Activated gamma-delta T cell treated with Interleukin-2 at 50 U/mL for 16 hours (primary cell): ENCODE measurements at regions not wholly inside any gene's neighbourhood (a gene's known extent, or its start where the extent isn't known, plus 50 kb on each side); places are given as distances from the start of the nearest gene placed in this dataset.

Source experiments
- DNase-seq: peaks from one replicate; pipeline ENCODE4 v3.0.0-alpha.2; 2020

- no peak for DNase-seq
Measured at GRCh38 chr7:25368599-25369201, 140.4 kb upstream of the NPVF start.

- DNase-seq = no peak
Measured at GRCh38 chr7:25369786-25370185, 141.5 kb upstream of the NPVF start.

GRCh38 chr7:25371972-25372371 lies 143.7 kb upstream of the NPVF start:
- DNase-seq = no peak

DNA sequence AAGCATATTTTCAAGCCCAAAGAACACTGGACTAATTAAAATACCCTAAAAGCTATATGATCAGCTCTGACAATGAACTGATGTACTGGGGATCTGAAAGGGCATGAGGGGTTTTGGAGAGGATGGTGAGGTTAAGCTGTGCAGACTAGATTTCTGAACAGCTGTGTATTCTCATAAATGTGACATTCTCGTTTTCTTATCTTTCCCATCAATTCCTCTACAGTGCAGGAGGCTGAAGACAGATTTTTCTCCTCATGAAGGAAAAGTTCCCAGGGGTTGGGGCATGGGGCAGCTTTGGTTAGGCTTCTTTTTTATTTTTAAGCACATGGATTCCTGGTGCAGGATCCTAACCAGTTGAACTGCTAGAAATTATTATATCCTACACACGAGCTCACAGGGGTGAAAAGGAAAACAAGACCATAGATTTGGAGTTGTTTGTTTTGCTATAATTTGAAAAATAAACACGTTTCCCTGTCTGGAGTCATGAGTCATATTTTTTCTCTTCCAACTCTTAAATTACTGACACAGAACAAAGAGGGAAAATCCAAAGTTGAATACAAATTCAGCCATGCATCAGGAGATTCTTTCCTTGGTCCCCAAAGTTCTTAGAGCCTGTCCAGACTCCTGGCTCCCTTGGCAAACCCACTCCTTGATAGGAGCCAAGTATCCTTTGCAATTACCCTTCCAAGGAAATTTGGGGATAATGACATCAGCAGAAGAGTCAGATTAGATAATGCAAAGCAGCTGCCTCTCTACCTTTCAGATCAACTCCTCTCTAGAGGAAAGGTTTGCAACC lies 147.7 kb upstream of the NPVF start:
- no peak for DNase-seq

DNA sequence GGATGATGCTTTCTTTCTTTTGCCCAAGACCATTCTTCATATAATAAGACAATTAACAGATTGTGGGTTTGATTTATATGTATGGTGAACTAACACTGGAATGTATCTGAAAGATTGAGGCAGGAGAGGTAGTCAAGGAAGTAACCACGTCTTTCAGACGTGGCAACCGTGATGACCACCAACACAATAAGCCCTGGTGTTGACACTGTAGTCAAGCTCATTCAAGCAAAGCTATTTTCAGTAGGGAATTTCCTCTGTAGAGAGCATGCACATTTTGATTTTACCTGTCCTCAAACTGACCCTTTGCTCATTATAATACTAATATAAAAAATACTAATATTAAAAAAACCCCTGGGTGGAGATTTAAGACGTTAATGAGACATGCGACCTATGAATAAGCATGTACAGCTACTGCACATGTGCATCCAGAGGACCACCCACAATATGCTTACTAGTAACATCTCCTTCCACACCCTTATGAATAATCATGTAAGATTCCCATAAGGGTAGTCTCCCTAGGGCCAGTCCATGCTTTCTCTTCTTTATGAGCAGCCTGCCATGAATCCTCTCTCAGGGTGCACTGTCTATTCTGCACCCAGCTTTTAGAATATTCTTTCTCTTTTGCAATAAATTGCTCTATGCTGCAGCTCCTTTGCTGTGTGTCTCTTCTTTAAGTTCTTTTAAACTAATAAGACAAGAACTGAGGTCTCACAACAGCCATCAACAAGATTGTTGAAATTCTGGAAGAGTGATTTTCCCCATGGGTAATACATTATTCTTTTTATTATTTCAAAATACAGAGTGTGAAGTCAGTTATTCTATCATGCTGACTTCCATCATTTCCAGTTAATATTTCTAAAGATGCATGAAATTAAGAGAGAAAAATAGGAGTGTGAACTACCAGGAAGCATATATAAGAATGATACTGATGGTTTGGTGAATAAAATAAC lies 151.3 kb upstream of the NPVF start:
- DNase-seq = no peak

DNA sequence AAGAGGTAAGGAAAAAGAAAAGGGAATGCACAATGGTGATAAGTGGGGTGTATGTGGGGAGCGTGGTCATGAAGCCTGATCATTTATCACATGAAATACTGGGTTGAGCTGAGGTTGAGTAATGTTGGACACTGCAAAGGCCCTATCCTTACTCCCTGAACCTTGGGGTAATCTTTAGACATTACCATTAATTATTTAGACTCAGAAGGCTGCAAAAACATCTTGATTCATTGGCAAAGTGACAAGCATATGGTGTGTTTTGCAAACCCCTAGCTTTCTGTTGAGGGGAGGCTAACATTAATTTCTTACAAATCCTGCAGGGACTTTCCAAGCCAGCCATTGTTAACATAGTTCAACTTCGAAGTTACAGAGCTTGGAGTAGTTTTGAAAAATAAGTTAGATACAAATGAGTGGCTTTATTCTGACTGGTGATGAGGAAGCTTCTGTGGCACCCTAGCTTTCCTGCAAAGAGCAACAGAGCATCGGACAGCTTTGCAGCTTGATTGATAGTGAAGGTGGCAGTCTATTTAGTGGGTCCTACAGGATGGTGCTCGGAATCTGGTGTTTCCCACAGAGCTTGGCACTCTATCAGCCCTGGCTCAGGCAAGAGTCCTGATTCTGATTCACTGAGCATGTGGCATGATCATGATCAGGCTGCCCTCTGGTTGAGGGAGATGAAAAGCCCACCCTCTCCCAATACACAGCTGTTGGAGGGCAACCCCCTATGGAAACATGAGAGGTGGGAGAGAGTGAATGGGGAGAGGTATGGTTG lies 153.7 kb upstream of the NPVF start:
- no peak for DNase-seq

- no peak for DNase-seq
Measured at GRCh38 chr7:25382869-25383268, 154.6 kb upstream of the NPVF start.

- DNase-seq = no peak
Measured at GRCh38 chr7:25383402-25383801, 155.1 kb upstream of the NPVF start.

GRCh38 chr7:25384788-25385505 lies 156.7 kb upstream of the NPVF start:
- DNase-seq = no peak

DNA sequence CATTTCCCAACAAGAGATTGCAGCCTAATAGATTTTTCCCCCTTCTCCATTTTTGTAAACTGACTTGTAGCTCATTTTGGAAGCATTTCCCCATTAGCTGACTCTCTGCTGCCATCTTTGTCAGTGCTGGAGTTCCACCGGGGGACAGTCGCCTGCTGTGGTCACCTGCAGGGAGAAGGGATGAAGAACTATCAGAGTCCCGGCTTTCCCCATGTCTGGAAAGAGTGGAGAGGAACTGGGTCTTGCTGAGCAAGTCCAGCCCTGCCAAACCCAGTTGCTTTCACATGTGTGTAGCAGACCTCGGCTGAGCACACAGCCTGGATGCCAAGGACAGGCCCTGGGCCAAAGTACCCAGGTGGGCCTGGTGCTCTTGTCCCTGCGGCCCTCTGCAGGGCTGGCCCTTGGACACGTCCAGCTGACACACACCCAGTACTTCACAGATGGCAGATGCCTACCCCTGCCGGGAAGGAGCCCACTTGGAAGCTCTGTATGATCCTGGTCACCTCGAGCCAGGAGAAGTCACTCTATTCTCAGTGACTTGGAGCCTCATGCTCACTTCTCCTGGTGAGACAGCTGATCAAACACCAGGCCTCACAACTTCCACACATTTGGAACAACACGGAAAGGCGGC lies 157.3 kb upstream of the NPVF start:
- DNase-seq = no peak

GRCh38 chr7:25386311-25386744 lies 158.0 kb upstream of the NPVF start:
- no peak for DNase-seq

DNA sequence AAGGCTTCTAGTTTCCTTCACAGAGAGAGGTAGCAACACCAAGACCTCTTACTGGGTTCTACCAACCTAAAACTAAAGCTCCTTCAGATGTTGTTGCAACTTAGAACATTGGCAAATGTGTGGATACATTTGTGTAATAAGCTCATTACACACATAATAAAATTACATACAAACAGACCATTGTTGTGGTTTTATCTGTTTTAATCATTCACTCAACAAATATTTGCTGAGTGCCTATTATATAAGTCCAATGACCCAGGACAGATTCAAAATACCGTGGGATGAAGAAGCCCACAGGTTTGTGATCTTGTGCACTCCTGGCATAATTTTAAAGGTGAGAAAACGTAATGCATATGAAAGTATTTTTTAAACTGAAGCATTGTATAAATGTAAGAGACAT lies 160.4 kb upstream of the NPVF start:
- no peak for DNase-seq

- no peak for DNase-seq
Measured at GRCh38 chr7:25389489-25390106, 161.3 kb upstream of the NPVF start.

DNA sequence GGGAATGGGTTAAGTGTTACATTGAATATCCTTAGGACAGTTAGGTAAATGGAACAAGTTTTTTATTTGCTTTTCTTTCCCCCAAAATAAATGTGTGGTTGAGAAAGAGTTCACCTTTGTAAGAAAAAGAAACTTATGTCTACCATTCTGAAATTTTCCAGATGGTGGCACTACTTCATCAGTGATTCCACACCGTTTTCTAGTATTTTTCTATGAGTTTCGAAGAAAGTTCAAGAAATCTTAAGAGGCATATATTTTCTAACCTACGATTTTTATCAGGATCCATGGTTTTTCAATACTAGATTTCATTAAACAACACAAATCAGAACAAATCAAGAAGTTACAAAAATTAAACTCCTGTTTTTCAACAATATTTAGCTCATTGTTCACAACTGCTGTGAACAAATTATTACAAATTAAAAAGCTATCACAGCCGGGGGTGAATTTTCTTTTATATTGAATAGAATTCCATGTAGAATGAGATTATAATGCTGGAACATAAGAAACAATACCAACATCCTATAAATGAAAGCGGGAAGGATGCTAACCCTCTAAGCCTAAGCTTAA lies 163.1 kb upstream of the NPVF start:
- DNase-seq = no peak

- no peak for DNase-seq
Measured at GRCh38 chr7:25391961-25392587, 163.8 kb upstream of the NPVF start.

- no peak for DNase-seq
Measured at GRCh38 chr7:25392588-25393338, 164.5 kb upstream of the NPVF start.

- no peak for DNase-seq
Measured at GRCh38 chr7:25395976-25396375, 167.7 kb upstream of the NPVF start.

- no peak for DNase-seq
Measured at GRCh38 chr7:25396668-25397067, 168.4 kb upstream of the NPVF start.

GRCh38 chr7:25398418-25398817 lies 170.1 kb upstream of the NPVF start:
- DNase-seq = no peak
